KMS-11 (cell line): ENCODE measurements at regions not wholly inside any gene's neighbourhood (a gene's known extent, or its start where the extent isn't known, plus 50 kb on each side); places are given as distances from the start of the nearest gene placed in this dataset.

Experiments
- H2AFZ ChIP-seq: fragments of 200-600 bp; sonication (generic); 2 replicates; pipeline ENCODE4 v1.6.1; 2016; ENCODE audit warnings: antibody characterized with exemption, mixed run types, low read depth
- H3K27ac ChIP-seq: fragments of 200-600 bp; sonication (generic); 2 replicates; pipeline ENCODE4 v1.6.1; 2016; ENCODE audit warnings: mild to moderate bottlenecking, mixed run types
- H3K27me3 ChIP-seq: fragments of 200-600 bp; sonication (generic); 2 replicates; pipeline ENCODE4 v1.6.1; 2017; ENCODE audit warnings: mild to moderate bottlenecking, low read depth, mixed run types, moderate library complexity; ENCODE audit not compliant: insufficient read depth
- H3K36me3 ChIP-seq: fragments of 200-600 bp; sonication (generic); 2 replicates; pipeline ENCODE4 v1.6.1; 2017; ENCODE audit warnings: mild to moderate bottlenecking, mixed run types; ENCODE audit not compliant: insufficient read depth
- H3K4me1 ChIP-seq: fragments of 200-600 bp; sonication (generic); 2 replicates; pipeline ENCODE4 v1.6.1; 2016; ENCODE audit warnings: mild to moderate bottlenecking, low read depth, mixed run types; ENCODE audit not compliant: poor library complexity, severe bottlenecking
- H3K4me2 ChIP-seq: fragments of 200-600 bp; sonication (generic); 2 replicates; pipeline ENCODE4 v1.7.0; 2016; ENCODE audit warnings: mild to moderate bottlenecking, mixed run types
- H3K4me3 ChIP-seq: fragments of 200-600 bp; sonication (generic); IDR thresholded peaks from 2 replicates; pipeline ENCODE4 v1.6.1; 2017; ENCODE audit warnings: low read depth, low read length, mixed read lengths; ENCODE audit not compliant: insufficient read depth
- H3K79me2 ChIP-seq: fragments of 200-600 bp; sonication (generic); 2 replicates; pipeline ENCODE4 v1.6.1; 2016; ENCODE audit warnings: low read depth, mixed run types; ENCODE audit not compliant: insufficient read depth
- H3K9ac ChIP-seq: fragments of 200-600 bp; sonication (generic); 2 replicates; pipeline ENCODE4 v1.6.1; 2016; ENCODE audit warnings: mild to moderate bottlenecking, mixed run types
- H4K20me1 ChIP-seq: fragments of 200-600 bp; sonication (generic); 2 replicates; pipeline ENCODE4 v1.6.1; 2016; ENCODE audit warnings: mild to moderate bottlenecking, mixed run types; ENCODE audit not compliant: insufficient read depth
- CTCF ChIP-seq: fragments of 200-600 bp; sonication (generic); conservative IDR thresholded peaks from 2 replicates; pipeline ENCODE4 v1.6.1; 2017; ENCODE audit warnings: low read depth, mild to moderate bottlenecking, antibody characterized with exemption, low read length, moderate library complexity, mixed read lengths

- Histone ChIP-seq H2AFZ (no peak overlapping the region), H3K4me1 (no peaks in the 10 kb centered on the region), H3K36me3 (no peaks in the 10 kb centered on the region), H3K27ac (no peak overlapping the region), H3K9ac (no peak overlapping the region), H3K79me2 (no peaks in the 10 kb centered on the region), H3K4me2 (no peak overlapping the region), H3K4me3 (no peak overlapping the region), H4K20me1 (no peaks in the 10 kb centered on the region), H3K27me3 (no peaks in the 10 kb centered on the region)
- TF ChIP-seq CTCF: no peak
These were observed 171.2 kb upstream of the HAAO start for GRCh38 chr2:42963452-42964068.

- Histone ChIP-seq H3K4me3 (no peak overlapping the region), H3K4me2 (no peak overlapping the region), H3K27me3 (no peaks in the 10 kb centered on the region), H4K20me1 (no peaks in the 10 kb centered on the region), H2AFZ (no peak overlapping the region), H3K79me2 (no peaks in the 10 kb centered on the region), H3K9ac (no peak overlapping the region), H3K4me1 (no peaks in the 10 kb centered on the region), H3K36me3 (no peaks in the 10 kb centered on the region), H3K27ac (no peak overlapping the region)
- TF ChIP-seq CTCF: no peak
These were observed 170.1 kb upstream of the HAAO start for GRCh38 chr2:42962508-42962953.

- H3K4me2 ChIP-seq: no peak overlapping the region
- no peak overlapping the region for H3K27ac ChIP-seq
- no peak overlapping the region for H2AFZ ChIP-seq
- no peak overlapping the region for H3K9ac ChIP-seq
- H3K27me3 ChIP-seq: no peaks in the 10 kb centered on the region
- no peak overlapping the region for H3K4me3 ChIP-seq
- no peaks in the 10 kb centered on the region for H3K36me3 ChIP-seq
- H3K79me2 ChIP-seq: no peaks in the 10 kb centered on the region
- TF ChIP-seq CTCF: no peak
- H4K20me1 ChIP-seq: no peaks in the 10 kb centered on the region
- no peaks in the 10 kb centered on the region for H3K4me1 ChIP-seq
These were observed 169.6 kb upstream of the HAAO start for GRCh38 chr2:42961961-42962360.

- Histone ChIP-seq H4K20me1 (no peaks in the 10 kb centered on the region), H3K4me1 (no peaks in the 10 kb centered on the region), H3K79me2 (no peaks in the 10 kb centered on the region), H3K27me3 (no peaks in the 10 kb centered on the region), H3K27ac (no peak overlapping the region), H2AFZ (no peak overlapping the region), H3K9ac (no peak overlapping the region), H3K4me3 (no peak overlapping the region), H3K4me2 (no peak overlapping the region), H3K36me3 (no peaks in the 10 kb centered on the region)
- TF ChIP-seq CTCF: no peak
These were observed 169.0 kb upstream of the HAAO start for GRCh38 chr2:42961385-42961811.
